Brain microvascular endothelial cell (primary cell): ENCODE measurements at regions not wholly inside any gene's neighbourhood (a gene's known extent, or its start where the extent isn't known, plus 50 kb on each side); places are given as distances from the start of the nearest gene placed in this dataset.

Experiments
- DNase-seq: peaks from one replicate; pipeline ENCODE4 v3.0.0-alpha.2; 2020
- H3K27ac ChIP-seq: fragments of 250-450 bp; sonication (Bioruptor Pico); 2 replicates; pipeline ENCODE4 v1.5.1; 2020; ENCODE audit warnings: mild to moderate bottlenecking, moderate library complexity
- H3K27me3 ChIP-seq: fragments of 250-450 bp; sonication (Bioruptor Pico); replicated peaks from 2 replicates; pipeline ENCODE4 v1.5.1; 2020; ENCODE audit warnings: mild to moderate bottlenecking
- H3K36me3 ChIP-seq: fragments of 250-450 bp; sonication (Bioruptor Pico); replicated peaks from 2 replicates; pipeline ENCODE4 v1.5.1; 2020; ENCODE audit warnings: mild to moderate bottlenecking
- H3K4me3 ChIP-seq: 2 replicates; pipeline ENCODE4 v1.5.1; 2011; ENCODE audit warnings: low read depth, mild to moderate bottlenecking, control low read depth, low read length, moderate library complexity
- in situ Hi-C: cut with HindIII; loops from 2 replicates; pipeline ENCODE4 v1.10.0; 2017; ENCODE audit warnings: low sequenced_read_pairs, low pct_ligation_motif_present
- TF ChIP-seq, protein P1 (sequence below): IDR thresholded peaks from 2 replicates; pipeline ENCODE4 v1.5.1; 2011; ENCODE audit warnings: low read depth, mild to moderate bottlenecking, moderate library complexity, low read length, control low read depth, inconsistent platforms; ENCODE audit errors: missing control alignments

DNA sequence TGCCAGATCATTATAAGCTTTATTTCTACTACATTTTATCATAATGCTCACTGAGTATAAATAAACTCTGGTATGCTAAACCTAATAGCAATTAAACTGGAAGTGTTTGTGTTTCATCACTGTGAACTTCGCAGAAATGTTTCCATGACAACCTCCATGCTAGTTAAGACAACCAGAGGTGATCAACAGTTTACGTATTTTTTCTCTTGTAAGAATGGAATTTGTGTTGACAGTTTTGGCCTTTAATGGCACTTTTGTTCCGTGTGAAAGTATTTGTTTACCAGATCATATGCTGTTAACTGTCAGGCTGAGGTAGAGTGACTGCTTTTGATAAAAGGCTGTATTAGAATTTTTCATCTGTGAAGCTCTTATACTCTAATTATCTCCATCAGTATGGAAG, 212.1 kb upstream of the PPP1R3A start:
- in situ Hi-C loops = no loop called here
- no peak overlapping the region for H3K27ac ChIP-seq
- DNase-seq = no peak
- H3K4me3 ChIP-seq = no peak overlapping the region
- H3K36me3 ChIP-seq = no peaks in the 10 kb centered on the region
- TF ChIP-seq, protein P1, sequence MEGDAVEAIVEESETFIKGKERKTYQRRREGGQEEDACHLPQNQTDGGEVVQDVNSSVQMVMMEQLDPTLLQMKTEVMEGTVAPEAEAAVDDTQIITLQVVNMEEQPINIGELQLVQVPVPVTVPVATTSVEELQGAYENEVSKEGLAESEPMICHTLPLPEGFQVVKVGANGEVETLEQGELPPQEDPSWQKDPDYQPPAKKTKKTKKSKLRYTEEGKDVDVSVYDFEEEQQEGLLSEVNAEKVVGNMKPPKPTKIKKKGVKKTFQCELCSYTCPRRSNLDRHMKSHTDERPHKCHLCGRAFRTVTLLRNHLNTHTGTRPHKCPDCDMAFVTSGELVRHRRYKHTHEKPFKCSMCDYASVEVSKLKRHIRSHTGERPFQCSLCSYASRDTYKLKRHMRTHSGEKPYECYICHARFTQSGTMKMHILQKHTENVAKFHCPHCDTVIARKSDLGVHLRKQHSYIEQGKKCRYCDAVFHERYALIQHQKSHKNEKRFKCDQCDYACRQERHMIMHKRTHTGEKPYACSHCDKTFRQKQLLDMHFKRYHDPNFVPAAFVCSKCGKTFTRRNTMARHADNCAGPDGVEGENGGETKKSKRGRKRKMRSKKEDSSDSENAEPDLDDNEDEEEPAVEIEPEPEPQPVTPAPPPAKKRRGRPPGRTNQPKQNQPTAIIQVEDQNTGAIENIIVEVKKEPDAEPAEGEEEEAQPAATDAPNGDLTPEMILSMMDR = no peak
- H3K27me3 ChIP-seq = no peaks in the 10 kb centered on the region

DNA sequence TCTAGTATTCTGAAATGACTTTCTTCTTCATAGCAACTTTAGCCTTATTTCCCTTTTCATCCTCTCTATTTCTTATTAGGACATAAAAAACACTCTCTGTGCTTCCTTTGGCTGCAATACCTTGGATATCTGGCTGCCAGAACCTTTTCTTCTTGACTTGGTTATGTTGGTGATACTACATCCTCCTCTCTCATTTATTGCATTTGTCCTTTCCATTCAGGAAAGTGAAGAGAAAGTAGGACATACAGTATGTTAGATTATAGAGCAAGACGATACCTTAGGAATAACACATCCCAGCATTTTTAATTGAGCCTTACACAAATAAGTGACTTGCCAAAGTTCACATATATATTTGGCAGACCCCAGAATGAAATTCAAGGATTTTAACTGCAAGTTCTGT, 210.1 kb upstream of the PPP1R3A start:
- no peaks in the 10 kb centered on the region for H3K27me3 ChIP-seq
- TF ChIP-seq, protein P1 = no peak
- no peak for DNase-seq
- in situ Hi-C loops = no loop called here
- no peak overlapping the region for H3K27ac ChIP-seq
- H3K36me3 ChIP-seq = no peaks in the 10 kb centered on the region
- H3K4me3 ChIP-seq = no peak overlapping the region

DNA sequence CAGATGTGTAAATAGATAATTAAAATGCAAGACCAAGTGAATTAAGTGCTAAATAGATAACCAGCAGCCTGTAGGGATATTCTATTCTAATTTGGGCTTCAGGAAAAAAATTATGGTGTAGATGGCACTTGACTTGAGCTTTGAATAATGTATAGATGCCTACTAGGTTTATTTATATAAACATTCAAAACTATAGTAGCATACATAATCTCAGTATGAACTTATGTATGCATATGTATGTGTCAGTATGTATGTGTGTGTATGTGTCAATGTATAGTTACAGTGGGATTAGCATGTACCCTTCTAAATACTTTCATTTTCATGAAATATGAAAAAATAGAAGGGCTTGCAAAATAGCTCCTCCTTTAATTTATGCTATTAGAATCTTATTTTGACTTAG, 207.3 kb upstream of the PPP1R3A start:
- H3K27me3 ChIP-seq = no peaks in the 10 kb centered on the region
- H3K27ac ChIP-seq = no peak overlapping the region
- in situ Hi-C loops = no loop called here
- TF ChIP-seq, protein P1 = no peak
- no peak overlapping the region for H3K4me3 ChIP-seq
- DNase-seq = no peak
- H3K36me3 ChIP-seq = no peaks in the 10 kb centered on the region

DNA sequence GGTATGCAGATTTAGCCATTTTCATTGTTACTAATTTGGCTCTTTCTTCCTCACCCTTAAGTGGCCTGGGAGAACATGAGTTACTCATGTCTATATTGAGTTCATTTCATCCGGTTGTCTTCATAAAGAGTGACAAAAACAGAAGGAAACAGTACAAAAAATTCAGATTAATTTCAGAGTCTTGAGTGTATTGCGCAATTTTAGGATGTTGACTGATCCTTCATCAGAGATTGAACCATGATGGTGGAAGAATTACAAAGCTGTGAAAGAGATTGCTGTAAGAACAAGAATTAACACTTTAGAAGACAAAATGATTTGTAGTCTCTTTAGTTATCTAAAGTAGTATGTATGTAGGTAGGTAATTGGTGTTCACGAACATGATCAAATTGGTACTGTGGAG, 194.0 kb upstream of the PPP1R3A start:
- TF ChIP-seq, protein P1 = no peak
- Histone ChIP-seq H3K36me3 (no peaks in the 10 kb centered on the region), H3K4me3 (no peak overlapping the region), H3K27ac (no peak overlapping the region), H3K27me3 (no peaks in the 10 kb centered on the region)
- DNase-seq = no peak
- in situ Hi-C loops = no loop called here

DNA sequence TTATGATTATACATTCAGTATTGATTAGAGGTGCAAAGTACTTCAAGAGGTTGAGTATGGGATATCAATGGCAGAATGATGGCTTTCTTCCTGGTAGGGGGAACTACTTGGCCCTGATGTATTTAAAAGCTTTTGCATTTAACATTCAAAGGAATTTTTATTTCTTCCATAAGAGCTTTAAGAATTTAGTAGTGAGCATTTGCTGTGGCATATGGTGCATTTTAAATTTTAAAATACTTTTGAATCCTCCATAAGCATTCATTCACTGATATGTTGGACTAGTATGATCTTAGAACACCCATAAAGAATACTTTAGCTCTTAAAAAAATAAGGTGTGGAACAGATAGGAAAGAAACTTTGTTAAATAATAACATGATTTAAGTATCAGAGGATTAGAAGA, 191.9 kb upstream of the PPP1R3A start:
- TF ChIP-seq, protein P1 = no peak
- DNase-seq = no peak
- Histone ChIP-seq H3K4me3 (no peak overlapping the region), H3K27ac (no peak overlapping the region), H3K27me3 (no peaks in the 10 kb centered on the region), H3K36me3 (no peaks in the 10 kb centered on the region)
- in situ Hi-C loops = no loop called here

DNA sequence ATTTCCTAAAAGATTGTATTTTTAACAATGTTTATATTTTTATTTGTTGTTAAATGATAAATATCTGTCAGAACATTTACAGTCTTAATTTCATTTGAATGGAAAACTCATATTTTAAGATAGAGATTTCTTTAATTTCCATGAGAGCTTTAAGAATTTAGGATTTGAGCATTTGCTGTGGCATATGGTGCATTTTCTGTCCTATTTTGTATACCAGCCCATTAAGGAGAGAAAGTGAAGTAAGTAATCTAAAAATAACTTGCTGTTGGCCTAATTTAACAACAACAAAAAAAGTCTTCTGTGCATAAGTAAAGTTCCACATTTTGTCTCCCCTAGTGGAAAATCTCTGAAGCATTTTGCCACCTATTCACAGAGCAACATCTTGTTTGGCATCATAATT, 190.9 kb upstream of the PPP1R3A start:
- Histone ChIP-seq H3K27ac (no peak overlapping the region), H3K27me3 (no peaks in the 10 kb centered on the region), H3K36me3 (no peaks in the 10 kb centered on the region), H3K4me3 (no peak overlapping the region)
- in situ Hi-C loops = no loop called here
- DNase-seq = no peak
- TF ChIP-seq, protein P1 = no peak
